Calu3 (cell line): ENCODE measurements at regions not wholly inside any gene's neighbourhood (a gene's known extent, or its start where the extent isn't known, plus 50 kb on each side); places are given as distances from the start of the nearest gene placed in this dataset.

Experiments used
- BruUV-seq: library from RNA; stranded (reverse); fragments of 400-500 nt; replicated peaks from 2 replicates; lab custom pipeline; 2021; lab: Mats Ljungman, UMichigan
- CTCF ChIA-PET: fragments of 300-600 bp; sonication (Branson Sonifier 250); formaldehyde crosslinking; loops from one replicate; lab custom pipeline; 2022; ENCODE audit warnings: antibody characterized with exemption; lab: Charles Lee
- DNase-seq: peaks from one replicate; pipeline ENCODE4 v3.0.0; 2022
- H3K27ac Mint-ChIP-seq: one replicate; pipeline ENCODE4 v1.8.0; 2022; ENCODE audit warnings: mixed read lengths; ENCODE audit not compliant: unreplicated experiment
- H3K27me3 Mint-ChIP-seq: one replicate; pipeline ENCODE4 v1.8.0; 2022; ENCODE audit warnings: mixed read lengths; ENCODE audit not compliant: unreplicated experiment
- H3K36me3 Mint-ChIP-seq: one replicate; pipeline ENCODE4 v1.8.0; 2022; ENCODE audit warnings: mild to moderate bottlenecking, moderate library complexity, mixed read lengths; ENCODE audit not compliant: insufficient read depth, unreplicated experiment
- H3K4me1 Mint-ChIP-seq: one replicate; pipeline ENCODE4 v1.8.0; 2022; ENCODE audit warnings: mild to moderate bottlenecking, low read depth, mixed read lengths; ENCODE audit not compliant: unreplicated experiment
- H3K4me3 Mint-ChIP-seq: one replicate; pipeline ENCODE4 v1.8.0; 2022; ENCODE audit warnings: mild to moderate bottlenecking, low read depth, moderate library complexity, mixed read lengths; ENCODE audit not compliant: unreplicated experiment
- H3K9me3 Mint-ChIP-seq: one replicate; pipeline ENCODE4 v1.8.0; 2022; ENCODE audit warnings: low read depth, mixed read lengths; ENCODE audit not compliant: unreplicated experiment
- CTCF ChIP-seq: fragments of 200-600 bp; IDR thresholded peaks from one replicate; pipeline ENCODE4 v1.8.0; 2022; ENCODE audit warnings: antibody characterized with exemption; ENCODE audit not compliant: unreplicated experiment
- intact Hi-C: fragments of 100-400 bp; cut with micrococcal nuclease; formaldehyde crosslinking; loops from one replicate; pipeline ENCODE4 v1.10.0; 2022; ENCODE audit not compliant: unreplicated experiment

- Mint-ChIP-seq H3K4me1 (no peaks in the 10 kb centered on the region), H3K27me3 (no peaks in the 10 kb centered on the region), H3K4me3 (no peak overlapping the region), H3K36me3 (no peaks in the 10 kb centered on the region), H3K9me3 (peaks cover 13% of the 10 kb centered on the region), H3K27ac (no peak overlapping the region)
- DNase-seq = no peak
- intact Hi-C loops = no loop called here
- CTCF ChIA-PET = no interaction called here
- no peak for TF ChIP-seq CTCF
- no TSS peak for BruUV-seq
Measured at GRCh38 chr9:11235061-11235460, 622.3 kb upstream of the PTPRD start.

- Mint-ChIP-seq H3K4me3 (no peak overlapping the region), H3K27ac (no peak overlapping the region), H3K9me3 (peaks cover 5% of the 10 kb centered on the region), H3K27me3 (no peaks in the 10 kb centered on the region), H3K36me3 (no peaks in the 10 kb centered on the region), H3K4me1 (no peaks in the 10 kb centered on the region)
- DNase-seq = no peak
- CTCF ChIA-PET = no interaction called here
- intact Hi-C loops = no loop called here
- no TSS peak for BruUV-seq
- no peak for TF ChIP-seq CTCF
Measured at GRCh38 chr9:11241779-11242178, 629.0 kb upstream of the PTPRD start.

DNA sequence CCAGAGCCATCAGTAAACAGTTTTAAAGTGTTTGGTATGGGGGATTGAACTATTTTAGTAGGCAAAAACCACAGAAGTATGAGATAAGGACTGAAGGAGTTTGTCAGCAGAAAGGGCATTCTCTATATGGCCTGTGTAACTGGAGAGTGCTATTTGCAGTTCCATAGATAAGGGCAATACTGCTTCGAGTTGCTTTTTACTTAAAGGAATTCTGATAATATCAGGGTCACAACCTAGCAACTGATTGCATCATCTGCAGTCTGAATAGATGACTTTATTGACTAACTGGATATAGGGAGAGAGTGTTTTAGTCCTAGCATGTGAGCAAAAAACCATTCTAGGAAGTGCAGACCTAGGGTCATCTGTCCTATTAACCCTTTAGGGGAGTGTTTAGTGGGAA is 645.2 kb upstream of the PTPRD start:
- Mint-ChIP-seq H3K27me3 (no peaks in the 10 kb centered on the region), H3K4me1 (no peaks in the 10 kb centered on the region), H3K9me3 (peaks cover 10% of the 10 kb centered on the region), H3K27ac (no peak overlapping the region), H3K4me3 (no peak overlapping the region), H3K36me3 (no peaks in the 10 kb centered on the region)
- no TSS peak for BruUV-seq
- CTCF ChIA-PET = no interaction called here
- intact Hi-C loops = no loop called here
- no peak for TF ChIP-seq CTCF
- DNase-seq = no peak

DNA sequence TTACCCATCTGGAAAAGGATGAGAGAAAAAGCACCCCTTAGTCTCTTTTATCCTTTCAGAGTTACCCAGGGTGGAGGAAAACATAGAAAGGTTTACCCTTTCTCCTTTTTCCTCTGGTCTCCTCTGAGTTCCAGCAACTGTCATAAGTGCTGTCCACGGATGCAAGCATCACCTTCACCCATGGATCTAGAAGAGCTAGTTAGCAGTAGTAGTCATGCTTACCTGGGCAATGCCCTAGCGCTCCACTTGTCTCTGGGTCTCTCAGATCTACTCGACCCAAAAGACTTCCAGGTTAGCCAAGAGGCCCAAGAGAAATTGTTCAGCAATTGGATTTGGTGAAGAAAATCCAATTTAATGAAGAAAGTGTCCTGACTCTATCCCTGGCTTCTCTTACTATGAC is 656.2 kb upstream of the PTPRD start:
- H3K4me1 Mint-ChIP-seq = no peaks in the 10 kb centered on the region
- CTCF ChIA-PET = no interaction called here
- DNase-seq = no peak
- no peak overlapping the region for H3K27ac Mint-ChIP-seq
- H3K36me3 Mint-ChIP-seq = no peaks in the 10 kb centered on the region
- BruUV-seq = no TSS peak
- H3K27me3 Mint-ChIP-seq = no peaks in the 10 kb centered on the region
- H3K4me3 Mint-ChIP-seq = no peak overlapping the region
- H3K9me3 Mint-ChIP-seq = peaks cover 8% of the 10 kb centered on the region
- intact Hi-C loops = no loop called here
- no peak for TF ChIP-seq CTCF
